Fibroblast of lung (primary cell): ENCODE measurements at regions not wholly inside any gene's neighbourhood (a gene's known extent, or its start where the extent isn't known, plus 50 kb on each side); places are given as distances from the start of the nearest gene placed in this dataset.

Experiments
- EZH2 ChIP-seq: IDR thresholded peaks from 2 replicates; pipeline ENCODE4 v1.5.1; 2012; ENCODE audit warnings: low read length, control low read depth, mild to moderate bottlenecking; ENCODE audit errors: missing control alignments
- TF ChIP-seq, protein P1 (sequence below), 2 donors: IDR thresholded peaks in 1 of 2; conservative IDR thresholded peaks in 1 of 2; 1 replicate in 1 of 2; 2 replicates in 1 of 2; pipeline ENCODE4 v1.5.1; 2011 to 2012; ENCODE audit warnings: low read length in 2 of 2, control low read depth in 1 of 2, inconsistent platforms in 1 of 2, low read depth in 1 of 2, mild to moderate bottlenecking in 1 of 2

DNA sequence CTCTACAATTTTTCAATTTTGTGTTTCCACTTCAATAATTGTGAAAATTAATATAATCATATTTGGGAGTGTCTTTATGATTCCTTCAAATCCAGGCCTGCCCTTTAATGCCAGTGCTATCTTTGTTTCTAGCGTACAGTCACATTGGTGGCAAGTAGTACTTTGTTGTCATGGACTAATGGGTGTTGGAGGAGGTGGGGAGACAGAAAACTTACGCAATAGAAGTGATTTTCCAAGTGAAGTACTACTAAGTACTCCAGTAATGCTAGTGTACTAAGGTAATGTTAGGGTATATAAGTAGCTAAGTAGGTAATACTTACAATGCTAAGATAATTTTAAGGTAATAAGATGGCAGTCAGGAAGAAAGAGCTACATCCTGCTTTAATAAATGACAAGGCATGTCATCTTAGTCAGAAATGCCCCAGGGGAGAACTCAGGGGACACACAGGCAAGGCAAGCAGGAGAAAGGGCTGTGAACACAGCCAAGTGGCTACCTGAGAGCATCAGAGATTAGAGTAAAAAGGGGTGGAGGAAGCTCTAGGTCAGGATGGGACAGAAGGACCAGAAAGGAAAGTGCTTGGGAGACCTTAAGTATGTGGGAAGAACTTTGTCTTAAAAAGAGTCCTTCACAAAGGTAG, 217.2 kb upstream of the PRDM1 start:
- TF ChIP-seq EZH2: no peak
- TF ChIP-seq, protein P1, sequence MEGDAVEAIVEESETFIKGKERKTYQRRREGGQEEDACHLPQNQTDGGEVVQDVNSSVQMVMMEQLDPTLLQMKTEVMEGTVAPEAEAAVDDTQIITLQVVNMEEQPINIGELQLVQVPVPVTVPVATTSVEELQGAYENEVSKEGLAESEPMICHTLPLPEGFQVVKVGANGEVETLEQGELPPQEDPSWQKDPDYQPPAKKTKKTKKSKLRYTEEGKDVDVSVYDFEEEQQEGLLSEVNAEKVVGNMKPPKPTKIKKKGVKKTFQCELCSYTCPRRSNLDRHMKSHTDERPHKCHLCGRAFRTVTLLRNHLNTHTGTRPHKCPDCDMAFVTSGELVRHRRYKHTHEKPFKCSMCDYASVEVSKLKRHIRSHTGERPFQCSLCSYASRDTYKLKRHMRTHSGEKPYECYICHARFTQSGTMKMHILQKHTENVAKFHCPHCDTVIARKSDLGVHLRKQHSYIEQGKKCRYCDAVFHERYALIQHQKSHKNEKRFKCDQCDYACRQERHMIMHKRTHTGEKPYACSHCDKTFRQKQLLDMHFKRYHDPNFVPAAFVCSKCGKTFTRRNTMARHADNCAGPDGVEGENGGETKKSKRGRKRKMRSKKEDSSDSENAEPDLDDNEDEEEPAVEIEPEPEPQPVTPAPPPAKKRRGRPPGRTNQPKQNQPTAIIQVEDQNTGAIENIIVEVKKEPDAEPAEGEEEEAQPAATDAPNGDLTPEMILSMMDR (conservative IDR thresholded peaks at IDR 0.05 in 1 of 2, IDR thresholded peaks at IDR 0.05 in 1 of 2; ENCODE audit: low read depth in 1 of 2, low read length in 2 of 2): no peak
